ENCODE measurements at regions not wholly inside any gene's neighbourhood (a gene's known extent, or its start where the extent isn't known, plus 50 kb on each side); places are given as distances from the start of the nearest gene placed in this dataset.

- Mint-ChIP-seq H3K9me3 (no peaks in the 10 kb centered on the region), H3K4me3 (no peak overlapping the region), H3K27ac (no peak overlapping the region), H3K4me1 (no peaks in the 10 kb centered on the region), H3K27me3 (ENCODE audit: low read depth) (peaks cover 5% of the 10 kb centered on the region), H3K36me3 (no peaks in the 10 kb centered on the region)
- TF ChIP-seq, protein P1, sequence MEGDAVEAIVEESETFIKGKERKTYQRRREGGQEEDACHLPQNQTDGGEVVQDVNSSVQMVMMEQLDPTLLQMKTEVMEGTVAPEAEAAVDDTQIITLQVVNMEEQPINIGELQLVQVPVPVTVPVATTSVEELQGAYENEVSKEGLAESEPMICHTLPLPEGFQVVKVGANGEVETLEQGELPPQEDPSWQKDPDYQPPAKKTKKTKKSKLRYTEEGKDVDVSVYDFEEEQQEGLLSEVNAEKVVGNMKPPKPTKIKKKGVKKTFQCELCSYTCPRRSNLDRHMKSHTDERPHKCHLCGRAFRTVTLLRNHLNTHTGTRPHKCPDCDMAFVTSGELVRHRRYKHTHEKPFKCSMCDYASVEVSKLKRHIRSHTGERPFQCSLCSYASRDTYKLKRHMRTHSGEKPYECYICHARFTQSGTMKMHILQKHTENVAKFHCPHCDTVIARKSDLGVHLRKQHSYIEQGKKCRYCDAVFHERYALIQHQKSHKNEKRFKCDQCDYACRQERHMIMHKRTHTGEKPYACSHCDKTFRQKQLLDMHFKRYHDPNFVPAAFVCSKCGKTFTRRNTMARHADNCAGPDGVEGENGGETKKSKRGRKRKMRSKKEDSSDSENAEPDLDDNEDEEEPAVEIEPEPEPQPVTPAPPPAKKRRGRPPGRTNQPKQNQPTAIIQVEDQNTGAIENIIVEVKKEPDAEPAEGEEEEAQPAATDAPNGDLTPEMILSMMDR (IDR thresholded peaks at IDR 0.05; ENCODE audit: unreplicated experiment), result no peak
- DNase-seq (ENCODE audit: low spot score in 2 of 2, unreplicated experiment in 2 of 2), result no peak
Observed at GRCh38 chr1:164991763-164992314, 364.7 kb downstream of the LMX1A start.

GRCh38 chr1:164983023-164983650 is 373.4 kb downstream of the LMX1A start:
- DNase-seq (ENCODE audit: low spot score in 2 of 2, unreplicated experiment in 2 of 2), result no peak
- Mint-ChIP-seq H3K27ac (no peak overlapping the region), H3K36me3 (no peaks in the 10 kb centered on the region), H3K27me3 (ENCODE audit: low read depth) (peaks cover 2% of the 10 kb centered on the region), H3K9me3 (no peaks in the 10 kb centered on the region), H3K4me1 (peaks cover 5% of the 10 kb centered on the region), H3K4me3 (no peak overlapping the region)
- TF ChIP-seq, protein P1 (IDR thresholded peaks at IDR 0.05; ENCODE audit: unreplicated experiment), result no peak

DNA sequence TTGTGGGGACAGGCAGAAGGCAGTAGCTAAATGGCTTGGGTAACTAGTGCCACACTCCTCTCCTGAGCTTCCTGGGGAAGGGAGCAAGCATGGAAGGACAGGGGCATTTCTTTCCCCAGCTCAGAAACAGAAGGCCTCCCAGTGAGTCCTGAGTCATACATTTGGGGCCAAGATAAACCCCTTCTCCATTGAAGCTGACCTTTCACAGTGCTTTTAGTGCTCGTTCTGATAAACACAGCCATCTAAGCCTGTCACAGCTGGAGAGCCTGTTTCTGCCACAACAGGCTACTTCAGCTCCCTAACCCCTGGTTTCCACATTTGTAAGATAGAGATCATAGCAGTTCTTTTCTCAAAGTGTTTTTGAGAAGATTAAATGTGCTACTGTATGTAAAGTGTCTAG is 374.0 kb downstream of the LMX1A start:
- Mint-ChIP-seq H3K4me1 (peaks cover 7% of the 10 kb centered on the region), H3K36me3 (no peaks in the 10 kb centered on the region), H3K27me3 (ENCODE audit: low read depth) (peaks cover 2% of the 10 kb centered on the region), H3K4me3 (no peak overlapping the region), H3K9me3 (no peaks in the 10 kb centered on the region), H3K27ac (no peak overlapping the region)
- no peak for DNase-seq (ENCODE audit: low spot score in 2 of 2, unreplicated experiment in 2 of 2)
- TF ChIP-seq, protein P1 (IDR thresholded peaks at IDR 0.05; ENCODE audit: unreplicated experiment), result no peak

- TF ChIP-seq, protein P1 (IDR thresholded peaks at IDR 0.05; ENCODE audit: unreplicated experiment), result no peak
- no peaks in the 10 kb centered on the region for H3K9me3 Mint-ChIP-seq
- no peak for DNase-seq (ENCODE audit: low spot score in 2 of 2, unreplicated experiment in 2 of 2)
- no peak overlapping the region for H3K27ac Mint-ChIP-seq
- no peaks in the 10 kb centered on the region for H3K27me3 Mint-ChIP-seq (ENCODE audit: low read depth)
- peaks cover 8% of the 10 kb centered on the region for H3K4me1 Mint-ChIP-seq
- no peak overlapping the region for H3K4me3 Mint-ChIP-seq
- H3K36me3 Mint-ChIP-seq, result no peaks in the 10 kb centered on the region
Observed at GRCh38 chr1:164977561-164977960, 379.0 kb downstream of the LMX1A start.

- no peak overlapping the region for H3K27ac Mint-ChIP-seq
- H3K36me3 Mint-ChIP-seq, result no peaks in the 10 kb centered on the region
- H3K9me3 Mint-ChIP-seq, result peaks cover 8% of the 10 kb centered on the region
- TF ChIP-seq, protein P1 (IDR thresholded peaks at IDR 0.05; ENCODE audit: unreplicated experiment), result no peak
- no peak overlapping the region for H3K4me3 Mint-ChIP-seq
- peaks cover 3% of the 10 kb centered on the region for H3K4me1 Mint-ChIP-seq
- H3K27me3 Mint-ChIP-seq (ENCODE audit: low read depth), result no peaks in the 10 kb centered on the region
- no peak for DNase-seq (ENCODE audit: low spot score in 2 of 2, unreplicated experiment in 2 of 2)
Observed at GRCh38 chr1:164971921-164972415, 384.5 kb downstream of the LMX1A start.

Data from mesothelial cell of epicardium (in vitro differentiated cells).